H7 (cell line): ENCODE measurements at regions not wholly inside any gene's neighbourhood (a gene's known extent, or its start where the extent isn't known, plus 50 kb on each side); places are given as distances from the start of the nearest gene placed in this dataset.

Experiments used
- DNase-seq: peaks from one replicate; pipeline ENCODE4 v3.0.0; 2012
- H3K27me3 ChIP-seq: 2 replicates; pipeline ENCODE4 v1.6.0; 2011; ENCODE audit warnings: mild to moderate bottlenecking, low read length; ENCODE audit not compliant: control insufficient read depth, insufficient read depth
- H3K36me3 ChIP-seq: replicated peaks from 2 replicates; pipeline ENCODE4 v1.5.1; 2011; ENCODE audit warnings: low read length; ENCODE audit not compliant: control insufficient read depth, insufficient read depth
- H3K4me3 ChIP-seq: 2 replicates; pipeline ENCODE4 v1.5.1; 2011; ENCODE audit warnings: low read depth, mild to moderate bottlenecking, control low read depth, low read length, moderate library complexity; ENCODE audit not compliant: insufficient read depth

DNA sequence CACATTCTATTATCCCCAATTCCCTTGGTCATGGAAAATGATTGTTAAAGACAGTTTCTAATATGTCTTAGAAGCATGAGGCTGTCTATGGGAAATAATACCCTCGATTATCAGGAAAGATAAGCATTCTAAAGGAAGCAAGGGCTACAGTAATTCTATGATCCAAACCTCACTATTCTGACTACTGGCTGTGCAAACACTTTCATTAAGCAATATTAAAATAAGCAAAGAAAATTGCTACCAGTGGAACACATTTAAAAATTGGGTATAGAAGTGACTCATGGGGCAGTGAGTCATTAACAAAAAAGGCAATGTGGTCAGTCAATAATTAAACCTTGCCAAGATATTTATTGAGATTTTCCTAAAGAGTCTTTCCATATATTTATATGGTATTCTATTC lies 1415.2 kb upstream of the TENM4 start:
- DNase-seq, result no peak
- Histone ChIP-seq H3K4me3 (no peak overlapping the region), H3K27me3 (no peaks in the 10 kb centered on the region), H3K36me3 (no peaks in the 10 kb centered on the region)

DNA sequence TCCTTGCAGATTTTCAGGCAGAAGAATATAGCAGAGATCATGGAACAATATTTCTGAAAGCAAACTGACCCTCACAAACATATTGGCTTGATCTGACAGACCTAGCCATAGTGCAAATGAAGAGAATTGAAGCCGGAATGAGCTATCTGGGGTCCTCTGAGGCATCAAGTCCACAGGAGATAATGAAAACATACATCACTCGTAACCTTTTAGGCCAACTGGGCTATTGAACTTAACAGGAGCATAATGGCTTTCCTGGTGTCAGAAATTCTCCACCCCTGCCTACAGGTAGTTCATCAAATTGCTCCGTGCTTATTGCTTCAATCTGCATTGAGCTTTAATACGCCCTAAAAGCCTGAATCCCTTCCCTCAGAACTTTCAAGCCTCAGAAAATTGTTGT lies 1414.6 kb upstream of the TENM4 start:
- Histone ChIP-seq H3K36me3 (no peaks in the 10 kb centered on the region), H3K4me3 (no peak overlapping the region)
- peak; percentile 1 for DNase-seq

GRCh38 chr11:80849253-80849652 lies 1408.4 kb upstream of the TENM4 start:
- no peaks in the 10 kb centered on the region for H3K27me3 ChIP-seq
- H3K36me3 ChIP-seq, result no peaks in the 10 kb centered on the region
- DNase-seq, result no peak
- H3K4me3 ChIP-seq, result no peak overlapping the region

More for the DNA sequence above, 1414.6 kb upstream of the TENM4 start:
- no peaks in the 10 kb centered on the region for H3K27me3 ChIP-seq

DNA sequence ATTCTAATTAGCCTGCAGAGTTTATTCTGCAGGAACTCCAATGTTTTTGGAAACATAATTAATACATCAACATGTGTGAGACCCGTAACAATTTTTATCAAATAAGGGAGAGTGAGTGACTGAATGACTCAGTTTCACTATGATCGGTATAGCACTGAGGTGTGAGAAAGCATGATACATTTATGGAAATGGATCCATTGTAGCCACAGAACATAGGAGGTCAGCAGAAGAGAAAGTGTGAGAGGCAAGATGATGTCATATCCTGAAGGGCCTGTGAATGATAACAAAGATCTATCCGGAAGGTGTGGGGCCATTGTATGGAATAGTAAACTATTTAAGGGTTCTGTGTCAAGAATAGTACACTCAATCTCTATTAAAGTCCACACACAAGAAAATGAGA lies 1406.1 kb upstream of the TENM4 start:
- H3K4me3 ChIP-seq, result no peak overlapping the region
- H3K36me3 ChIP-seq, result no peaks in the 10 kb centered on the region
- H3K27me3 ChIP-seq, result no peaks in the 10 kb centered on the region
- no peak for DNase-seq

DNA sequence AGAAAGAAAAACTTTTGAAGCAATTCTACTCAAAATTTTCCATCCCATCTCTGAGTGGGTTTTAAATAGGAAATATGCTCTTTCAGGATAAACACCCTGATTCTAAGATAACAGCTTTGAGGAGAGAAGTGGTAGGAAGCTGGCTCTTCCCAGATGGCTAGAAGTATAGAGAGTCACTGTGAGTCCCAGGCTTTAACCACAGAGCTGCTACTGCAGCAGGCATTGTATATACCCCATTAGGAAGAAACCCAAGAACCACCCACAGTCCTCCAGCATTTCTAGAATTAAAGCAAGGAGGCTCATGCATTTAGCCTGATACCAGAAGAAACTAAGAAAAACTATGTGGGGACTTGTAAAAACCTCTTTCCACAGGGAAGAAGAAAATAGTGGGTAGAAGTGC lies 1405.6 kb upstream of the TENM4 start:
- no peak overlapping the region for H3K4me3 ChIP-seq
- no peaks in the 10 kb centered on the region for H3K27me3 ChIP-seq
- no peak for DNase-seq
- H3K36me3 ChIP-seq, result no peaks in the 10 kb centered on the region

- DNase-seq, result no peak
- Histone ChIP-seq H3K36me3 (no peaks in the 10 kb centered on the region), H3K4me3 (no peak overlapping the region), H3K27me3 (no peaks in the 10 kb centered on the region)
These were observed 1403.4 kb upstream of the TENM4 start for GRCh38 chr11:80844110-80844819.

- DNase-seq, result no peak
- Histone ChIP-seq H3K27me3 (no peaks in the 10 kb centered on the region), H3K4me3 (no peak overlapping the region), H3K36me3 (no peaks in the 10 kb centered on the region)
These were observed 1402.6 kb upstream of the TENM4 start for GRCh38 chr11:80843266-80843974.

DNA sequence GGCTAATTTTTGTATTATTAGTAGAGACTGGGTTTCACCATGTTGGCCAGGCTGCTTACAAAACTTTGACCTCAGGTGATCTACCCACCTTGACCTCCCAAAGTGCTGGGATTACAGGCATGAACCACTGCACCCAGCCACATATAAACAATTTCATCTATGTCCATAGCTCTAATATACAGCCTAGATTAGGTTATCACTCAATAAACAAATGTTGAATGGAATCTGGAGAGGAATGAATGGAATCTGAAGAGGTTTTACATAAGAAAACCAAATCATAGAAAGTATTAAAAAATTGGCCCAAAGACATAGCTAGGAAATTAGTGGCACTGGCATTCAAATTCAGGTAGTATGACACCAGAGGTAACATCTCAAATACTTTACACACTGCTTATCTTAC lies 1401.4 kb upstream of the TENM4 start:
- Histone ChIP-seq H3K27me3 (no peaks in the 10 kb centered on the region), H3K4me3 (no peak overlapping the region), H3K36me3 (no peaks in the 10 kb centered on the region)
- no peak for DNase-seq

GRCh38 chr11:80841675-80842074 lies 1400.8 kb upstream of the TENM4 start:
- Histone ChIP-seq H3K36me3 (no peaks in the 10 kb centered on the region), H3K27me3 (no peaks in the 10 kb centered on the region), H3K4me3 (no peak overlapping the region)
- no peak for DNase-seq

- no peaks in the 10 kb centered on the region for H3K27me3 ChIP-seq
- DNase-seq, result no peak
- H3K36me3 ChIP-seq, result no peaks in the 10 kb centered on the region
- H3K4me3 ChIP-seq, result no peak overlapping the region
These were observed 1397.3 kb upstream of the TENM4 start for GRCh38 chr11:80838153-80838552.

DNA sequence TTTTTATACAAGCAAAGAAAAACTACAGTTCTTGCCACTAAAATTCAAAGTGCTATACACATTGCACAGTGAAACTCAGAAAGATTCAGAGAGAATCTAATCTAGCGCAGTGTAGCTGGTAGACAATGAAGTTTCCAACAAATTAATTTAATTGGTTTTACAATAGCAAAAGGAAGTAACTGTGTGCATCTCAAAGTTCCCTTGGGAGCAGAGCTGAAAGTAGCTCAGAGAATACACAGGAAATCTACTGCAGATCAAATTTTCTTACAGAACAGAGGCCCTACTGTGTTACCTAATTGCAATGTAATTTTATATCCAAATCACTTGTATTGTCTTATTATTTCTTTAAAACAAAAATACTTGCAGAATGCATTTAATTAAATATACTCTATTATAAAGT lies 1396.2 kb upstream of the TENM4 start:
- Histone ChIP-seq H3K4me3 (no peak overlapping the region), H3K27me3 (no peaks in the 10 kb centered on the region), H3K36me3 (no peaks in the 10 kb centered on the region)
- no peak for DNase-seq

DNA sequence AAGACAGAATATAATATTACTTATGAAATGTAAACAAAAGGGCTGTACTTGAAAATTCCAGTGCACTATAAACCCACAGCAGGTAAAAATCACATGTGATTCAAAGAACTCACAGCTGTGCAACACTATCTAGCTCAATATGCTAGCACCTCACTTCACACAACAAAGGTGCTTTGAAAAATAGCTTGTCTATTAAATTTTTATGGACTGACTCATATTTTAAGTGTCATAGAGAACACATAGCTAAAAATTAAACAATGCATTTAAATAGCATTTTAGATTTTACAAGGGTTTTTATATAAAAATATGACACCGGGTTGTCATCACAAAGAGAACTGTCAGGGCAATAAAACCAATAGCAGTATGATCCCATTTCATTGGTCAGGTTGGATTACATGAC lies 1390.5 kb upstream of the TENM4 start:
- no peak for DNase-seq
- Histone ChIP-seq H3K36me3 (no peaks in the 10 kb centered on the region), H3K27me3 (no peaks in the 10 kb centered on the region), H3K4me3 (no peak overlapping the region)

DNA sequence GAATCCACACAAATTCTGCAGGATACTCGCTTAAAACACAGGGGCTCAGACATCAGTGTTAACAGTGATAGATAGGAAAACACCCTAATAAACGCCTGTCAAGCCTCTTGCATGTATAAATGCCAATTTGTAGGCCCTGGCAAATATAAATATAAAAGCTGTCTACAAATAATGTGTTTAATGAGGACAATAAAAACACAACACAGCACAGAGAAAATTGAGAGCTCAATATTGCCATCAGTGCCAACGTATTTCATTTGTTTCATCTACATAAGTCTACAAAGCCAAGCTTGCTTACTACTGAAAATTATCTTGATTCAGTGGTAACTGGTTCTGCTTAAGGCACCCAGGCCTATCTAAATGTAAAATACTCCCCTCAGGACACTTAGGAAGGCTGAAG lies 1387.0 kb upstream of the TENM4 start:
- no peaks in the 10 kb centered on the region for H3K27me3 ChIP-seq
- H3K4me3 ChIP-seq, result no peak overlapping the region
- DNase-seq, result no peak

GRCh38 chr11:80826808-80827207 lies 1386.0 kb upstream of the TENM4 start:
- Histone ChIP-seq H3K27me3 (no peaks in the 10 kb centered on the region), H3K36me3 (no peaks in the 10 kb centered on the region), H3K4me3 (no peak overlapping the region)
- no peak for DNase-seq

More for the DNA sequence above, 1387.0 kb upstream of the TENM4 start:
- H3K36me3 ChIP-seq, result no peaks in the 10 kb centered on the region

- H3K36me3 ChIP-seq, result no peaks in the 10 kb centered on the region
- H3K27me3 ChIP-seq, result no peaks in the 10 kb centered on the region
- no peak for DNase-seq
- no peak overlapping the region for H3K4me3 ChIP-seq
These were observed 1381.5 kb upstream of the TENM4 start for GRCh38 chr11:80822308-80822707.
